GM18868 (cell line): ENCODE measurements at regions not wholly inside any gene's neighbourhood (a gene's known extent, or its start where the extent isn't known, plus 50 kb on each side); places are given as distances from the start of the nearest gene placed in this dataset.
"Not testable (repeated sequence)": the region's sequence is repeated elsewhere in the genome, so short reads cannot be mapped to it uniquely, and the experiment has no call there.

ENCODE experiments used
- ATAC-seq: cut with Tn5 transposase; IDR thresholded peaks from one replicate; pipeline ENCODE4 v1.9.1; 2021; ENCODE audit warnings: mild to moderate bottlenecking, moderate library complexity; ENCODE audit not compliant: unreplicated experiment

DNA sequence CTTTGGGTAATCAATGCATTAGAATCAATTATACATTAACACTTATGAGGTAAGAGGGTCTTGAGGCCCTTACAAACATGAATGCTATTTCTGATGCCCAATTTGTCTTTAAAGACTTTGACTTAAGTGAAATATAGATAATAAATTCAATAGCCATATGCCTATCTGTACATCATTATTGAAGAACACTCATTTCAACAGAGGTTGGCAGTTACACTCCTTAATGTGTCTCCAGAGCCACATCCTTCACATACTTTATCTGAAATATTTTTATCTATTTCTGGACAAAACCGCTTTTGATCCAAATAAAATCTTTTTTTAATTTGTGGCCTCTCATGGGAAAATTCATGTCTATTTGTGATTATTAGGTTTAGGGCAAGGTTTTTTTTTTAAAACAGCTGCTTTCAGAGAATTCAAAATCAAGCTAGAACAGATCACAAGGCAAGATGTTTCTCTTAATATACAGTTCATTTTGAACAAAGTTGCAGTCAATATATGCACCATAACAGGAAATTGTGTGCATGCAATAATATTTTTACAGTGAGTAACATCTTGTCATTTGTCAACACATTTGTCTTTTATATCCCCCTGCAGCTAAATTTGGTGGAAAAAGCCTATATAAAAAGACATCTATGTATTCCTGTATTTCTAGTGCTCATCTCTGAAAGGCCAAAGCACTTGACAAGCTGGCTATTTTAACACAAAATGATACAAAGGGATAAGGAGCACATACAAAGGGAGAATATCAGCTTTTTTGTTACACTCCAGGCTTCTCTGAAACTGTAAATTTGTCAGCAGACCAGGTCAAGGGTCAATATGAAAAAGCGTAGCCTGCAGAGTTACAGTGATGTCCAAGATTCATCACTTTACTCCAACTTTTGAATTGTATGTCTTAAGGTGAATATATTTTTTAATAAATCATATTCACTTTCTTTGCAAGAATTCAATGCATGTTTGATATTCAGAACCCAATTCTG is 146.2 kb upstream of the DPH6 start:
- ATAC-seq = no peak

- ATAC-seq = no peak
These were observed 147.3 kb upstream of the DPH6 start for GRCh38 chr15:35693286-35693685.

GRCh38 chr15:35693886-35694285 is 147.9 kb upstream of the DPH6 start:
- no peak for ATAC-seq

DNA sequence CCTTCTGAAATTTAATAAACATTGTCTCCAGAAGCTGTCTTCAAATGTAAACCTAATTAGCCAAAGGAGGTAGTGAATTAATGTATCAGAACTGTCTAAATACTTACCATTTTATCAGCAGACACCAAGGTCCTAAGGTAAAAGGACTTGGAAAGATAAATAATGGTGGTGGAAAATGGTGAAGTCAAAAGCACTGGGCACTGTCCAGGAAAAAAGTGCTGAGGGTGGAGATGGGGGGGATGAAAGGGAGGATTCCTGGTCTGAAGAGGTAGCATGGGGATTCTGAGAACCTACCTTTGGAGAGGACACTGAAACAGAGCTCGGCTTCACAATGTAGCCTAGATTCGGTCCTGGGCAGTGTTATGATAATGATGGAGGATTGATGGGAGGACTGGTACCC is 149.0 kb upstream of the DPH6 start:
- no peak for ATAC-seq

DNA sequence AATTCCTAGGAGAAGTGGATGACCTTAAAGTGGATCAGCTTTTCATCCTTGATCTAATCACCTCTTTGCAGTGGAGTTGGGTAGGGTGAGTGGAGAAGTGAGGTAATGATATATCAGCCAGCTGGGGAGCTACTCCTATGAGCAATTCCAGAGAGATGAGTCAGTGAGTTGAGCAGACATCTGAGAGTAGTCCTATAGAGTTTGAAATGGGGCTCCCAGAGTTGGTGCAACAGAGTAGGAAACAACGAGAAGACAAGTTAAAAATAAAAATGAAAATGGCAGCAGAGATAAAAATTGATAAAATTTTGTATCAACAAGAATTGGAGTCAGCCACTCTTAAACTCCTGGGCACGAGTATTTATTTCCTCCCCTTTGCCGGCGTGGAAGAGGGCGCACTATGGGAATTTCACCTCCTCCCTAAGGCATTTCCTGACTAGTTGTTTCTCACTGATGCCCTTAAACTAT is 150.8 kb upstream of the DPH6 start:
- no peak for ATAC-seq

DNA sequence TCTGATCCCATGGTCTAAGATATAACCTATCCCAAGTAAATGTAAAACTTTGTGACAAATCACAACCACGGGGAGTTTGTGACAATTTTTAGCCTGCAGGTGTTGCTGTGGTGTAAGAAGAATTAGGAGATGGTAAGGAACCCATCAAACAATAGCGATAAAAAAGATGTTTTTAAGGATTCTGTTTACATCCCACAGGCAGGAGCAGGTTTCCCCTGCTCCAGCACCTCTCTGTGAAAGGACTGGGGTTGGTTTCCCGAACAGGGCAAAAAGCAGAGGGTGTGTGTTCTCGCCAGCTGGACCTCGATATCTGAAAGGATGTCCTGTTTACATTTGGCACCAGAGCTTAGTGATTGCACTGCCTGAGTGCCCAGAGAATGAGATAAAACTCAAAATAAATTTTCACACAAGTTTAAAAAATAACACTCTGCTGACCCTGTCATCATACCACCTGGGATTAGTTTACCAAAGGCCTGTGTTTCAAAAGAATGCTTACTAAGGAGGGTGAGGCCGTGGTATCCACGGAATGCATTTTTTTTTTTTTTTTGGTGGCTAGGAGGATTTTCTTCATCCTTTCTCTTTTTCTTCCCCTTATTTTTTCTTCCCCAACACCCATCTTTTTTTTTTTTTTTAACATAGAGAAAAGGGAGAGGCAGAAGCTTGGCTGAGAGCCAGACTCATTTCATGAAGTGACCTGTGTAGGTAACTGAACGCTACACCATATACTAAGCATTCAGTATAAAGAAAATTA is 151.8 kb upstream of the DPH6 start:
- no peak for ATAC-seq

- ATAC-seq = no peak
These were observed 152.4 kb upstream of the DPH6 start for GRCh38 chr15:35698331-35698730.

DNA sequence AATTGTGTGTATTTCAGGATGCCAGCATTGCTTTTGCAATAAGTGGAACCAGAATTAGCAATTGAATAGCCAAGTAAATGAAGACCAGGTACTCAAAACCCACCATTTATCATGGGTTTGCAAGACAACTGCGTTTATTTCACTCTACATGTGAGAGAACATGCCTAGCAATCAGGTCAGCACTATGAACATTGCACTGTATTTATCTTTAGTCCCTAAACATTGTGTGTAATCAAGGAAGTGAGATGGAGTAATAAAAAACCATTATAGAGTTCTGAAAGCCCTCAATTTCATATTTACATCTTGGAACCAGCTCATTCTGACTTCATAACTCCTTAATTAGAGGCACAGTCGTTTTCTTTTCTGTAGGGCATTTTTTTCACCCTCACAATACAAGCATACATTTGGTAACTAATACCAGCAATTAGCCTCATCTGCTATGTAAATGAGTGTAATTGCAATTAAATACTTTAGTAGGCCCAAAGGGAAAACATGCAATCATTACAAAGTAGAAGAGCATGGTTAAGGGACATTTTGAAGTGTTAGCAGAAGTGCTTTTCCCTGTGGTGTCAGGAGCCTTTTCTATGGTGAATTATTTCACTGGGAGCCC is 153.1 kb upstream of the DPH6 start:
- ATAC-seq = no peak

- ATAC-seq = not testable (repeated sequence)
These were observed 154.2 kb upstream of the DPH6 start for GRCh38 chr15:35700091-35700593.

DNA sequence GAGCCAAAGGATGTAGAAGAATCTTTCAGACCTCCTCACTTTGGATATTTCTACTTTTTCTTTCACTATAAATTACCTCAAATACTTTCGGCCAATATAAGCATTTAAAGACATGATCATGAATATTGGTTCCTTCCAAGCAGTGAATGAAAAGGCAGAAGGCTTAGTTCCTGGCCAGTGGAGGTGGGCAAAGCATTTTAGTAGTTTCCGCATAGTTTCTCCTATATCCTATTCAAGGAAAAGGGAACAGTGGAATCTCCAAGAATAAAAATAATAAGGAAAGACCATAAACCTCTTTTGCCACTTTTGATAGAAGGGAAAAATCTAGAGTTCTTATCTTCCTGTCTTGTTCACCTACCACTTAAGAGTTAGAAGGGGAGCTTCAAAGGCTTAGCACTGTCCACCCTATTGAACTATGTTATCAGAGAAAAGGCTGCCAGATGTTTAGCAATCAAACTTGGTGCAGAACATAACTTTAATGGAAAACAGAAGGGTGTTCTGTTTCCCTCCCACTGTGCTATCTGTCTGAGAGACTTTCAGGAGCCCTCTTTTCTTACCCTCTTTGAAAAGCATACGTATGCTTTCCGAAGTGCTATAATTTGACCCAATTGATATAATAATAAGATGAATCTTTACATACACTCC is 155.6 kb upstream of the DPH6 start:
- no peak for ATAC-seq

DNA sequence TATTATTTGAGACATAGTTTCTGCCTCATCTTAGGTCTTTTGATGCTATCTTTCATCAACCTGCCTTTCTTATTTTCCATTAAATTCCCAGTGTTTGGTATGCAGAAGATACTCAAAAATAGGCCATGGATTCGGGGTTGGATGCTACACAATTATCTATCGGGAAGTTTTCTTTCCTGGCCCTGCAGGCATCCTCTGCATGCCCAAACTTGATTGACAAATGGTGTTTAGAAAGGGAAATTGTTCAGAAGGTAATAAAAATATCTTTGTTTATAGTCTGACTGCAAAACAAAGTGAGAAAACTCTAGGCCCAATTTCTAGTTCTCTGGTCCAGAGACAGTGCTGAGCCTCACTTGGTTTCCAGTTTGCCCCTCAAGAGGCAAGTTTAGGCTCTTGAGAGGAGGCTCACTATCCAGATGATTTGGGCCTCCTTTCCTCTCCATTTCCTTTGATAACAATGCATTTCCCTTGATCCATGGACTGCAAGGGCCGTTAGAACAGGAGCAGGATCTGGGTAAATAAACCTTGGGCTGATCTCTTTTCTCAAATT is 157.1 kb upstream of the DPH6 start:
- ATAC-seq = no peak

DNA sequence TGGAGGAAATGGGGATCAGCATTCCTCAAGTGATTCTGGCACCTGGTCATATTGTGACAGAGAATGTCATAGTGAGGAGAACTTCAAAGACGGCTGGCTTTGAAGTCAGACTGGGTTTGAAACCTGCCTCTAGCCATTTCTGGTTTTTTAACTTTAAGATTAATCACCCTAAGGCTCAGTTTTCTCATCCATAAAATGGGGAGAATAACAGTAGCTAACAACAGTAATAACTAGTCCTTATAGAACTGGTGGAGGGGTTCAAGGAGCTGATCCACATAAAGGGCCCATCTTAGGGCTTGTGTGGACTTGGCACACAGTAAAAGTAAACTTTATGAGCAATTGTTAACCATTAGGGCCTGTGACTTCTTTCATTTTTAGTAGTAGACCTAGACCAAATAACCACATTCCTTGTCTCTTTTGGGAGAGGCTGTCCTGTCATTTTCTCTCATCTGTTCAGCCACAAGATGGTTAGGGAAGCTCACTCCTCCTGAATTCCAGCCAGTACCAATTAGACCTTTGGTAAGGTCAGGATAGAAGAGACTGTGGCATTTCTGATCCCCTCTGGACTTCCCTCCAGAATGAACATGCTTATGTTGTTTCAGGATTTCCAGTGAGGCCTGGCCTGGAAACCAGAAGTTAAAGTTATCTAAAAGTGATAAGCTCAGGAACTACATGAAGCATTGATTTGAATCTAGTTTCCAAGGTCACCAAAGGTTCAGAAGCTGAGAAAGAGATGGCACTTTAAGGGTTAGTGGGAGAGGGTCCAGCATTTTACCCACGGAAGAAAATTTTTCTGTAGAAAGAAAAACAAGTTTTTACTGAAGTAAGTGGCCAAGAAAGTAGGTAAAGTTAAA is 159.3 kb upstream of the DPH6 start:
- no peak for ATAC-seq

GRCh38 chr15:35705884-35706585 is 160.1 kb upstream of the DPH6 start:
- ATAC-seq = no peak

DNA sequence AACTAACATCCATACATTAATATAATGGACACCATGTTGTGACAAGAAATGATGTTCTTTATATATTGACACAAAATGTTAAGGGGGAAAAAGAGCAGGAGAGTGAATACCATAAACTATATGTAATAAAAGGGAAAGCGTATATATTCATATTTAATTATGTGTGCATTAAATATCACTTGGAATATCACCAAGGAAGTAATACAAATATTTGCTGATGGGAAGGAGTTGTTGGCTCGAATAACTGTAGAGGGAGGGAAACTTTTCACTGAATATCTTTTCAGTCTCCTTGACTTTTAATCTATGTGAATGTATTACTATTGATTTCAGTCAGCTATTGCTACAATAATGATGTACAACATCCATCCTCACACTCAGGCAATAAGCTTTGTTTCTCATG is 167.0 kb upstream of the DPH6 start:
- no peak for ATAC-seq

DNA sequence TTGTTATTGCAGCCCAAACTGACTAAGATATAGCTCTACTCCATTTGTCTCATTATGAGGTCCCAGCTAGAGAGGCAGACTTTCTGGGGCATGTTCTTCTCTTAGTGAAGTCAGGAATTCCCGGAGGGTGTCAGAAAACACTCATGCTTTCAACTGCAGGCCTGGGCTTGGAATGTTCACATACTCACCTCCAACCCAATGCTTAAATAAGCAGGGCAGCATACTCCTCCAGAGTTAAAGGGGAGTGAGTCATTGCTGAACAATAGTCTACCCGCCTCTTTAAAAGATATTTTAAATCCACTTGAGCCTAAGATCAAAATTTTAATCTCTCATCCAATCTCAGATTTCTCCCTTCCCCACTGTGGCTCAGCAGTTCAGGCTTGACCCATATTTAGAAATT is 167.8 kb upstream of the DPH6 start:
- ATAC-seq = no peak

GRCh38 chr15:35717721-35718120 is 171.8 kb upstream of the DPH6 start:
- ATAC-seq = no peak

GRCh38 chr15:35720019-35720418 is 174.1 kb upstream of the DPH6 start:
- no peak for ATAC-seq

DNA sequence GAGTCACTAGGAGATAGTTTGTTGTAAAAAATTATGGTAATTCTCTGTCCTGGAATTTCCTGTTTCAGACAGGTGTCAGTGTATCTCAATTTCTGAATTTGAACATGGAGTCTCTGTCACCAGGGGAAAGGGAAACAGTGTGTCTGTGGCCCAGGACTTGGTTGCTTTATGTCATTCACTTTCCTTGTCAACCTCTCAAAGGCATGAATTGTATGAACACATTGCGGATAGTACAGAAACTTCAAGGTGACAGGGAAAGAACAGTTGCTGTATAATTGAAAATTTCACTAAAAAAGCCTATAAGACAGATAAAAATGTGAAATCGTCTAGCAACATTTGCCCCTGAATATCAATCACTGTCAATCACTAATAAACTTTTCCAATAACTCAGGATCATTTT is 175.0 kb upstream of the DPH6 start:
- no peak for ATAC-seq

- ATAC-seq = no peak
These were observed 175.8 kb upstream of the DPH6 start for GRCh38 chr15:35721751-35722150.
